Activated naive CD8-positive, alpha-beta T cell treated with anti-CD3 and anti-CD28 coated beads, Interleukin-2, amount 10 ng/mL, durations not matched to agents 7 days and 5 days (primary cell): ENCODE measurements at regions not wholly inside any gene's neighbourhood (a gene's known extent, or its start where the extent isn't known, plus 50 kb on each side); places are given as distances from the start of the nearest gene placed in this dataset.
"Not testable (repeated sequence)": the region's sequence is repeated elsewhere in the genome, so short reads cannot be mapped to it uniquely, and the experiment has no call there.

Experiments
- ATAC-seq: fragments of 150-1000 bp; cut with Tn5 transposase; one replicate; pipeline ENCODE4 v1.10.0; 2021; ENCODE audit warnings: low read depth, moderate library complexity
- POLR2A ChIA-PET: fragments of 350-600 bp; sonication (Branson Sonifier 250); formaldehyde crosslinking; loops from one replicate; lab custom pipeline; 2021; ENCODE audit warnings: antibody characterized with exemption; lab: Charles Lee
- DNase-seq: peaks from one replicate; pipeline ENCODE4 v3.0.0; 2021
- H3K27ac Mint-ChIP-seq: one replicate; pipeline ENCODE4 v1.8.0; 2022; ENCODE audit warnings: mild to moderate bottlenecking, mixed read lengths
- H3K27me3 Mint-ChIP-seq: one replicate; pipeline ENCODE4 v1.8.0; 2022; ENCODE audit warnings: mild to moderate bottlenecking, moderate library complexity, mixed read lengths
- H3K36me3 Mint-ChIP-seq: one replicate; pipeline ENCODE4 v1.8.0; 2021; ENCODE audit warnings: mild to moderate bottlenecking, mixed read lengths
- H3K4me1 Mint-ChIP-seq: one replicate; pipeline ENCODE4 v1.8.0; 2021; ENCODE audit warnings: mixed read lengths
- H3K4me3 Mint-ChIP-seq: one replicate; pipeline ENCODE4 v1.8.0; 2022; ENCODE audit warnings: mild to moderate bottlenecking, moderate library complexity, mixed read lengths
- H3K9me3 Mint-ChIP-seq: one replicate; pipeline ENCODE4 v1.8.0; 2021; ENCODE audit warnings: mixed read lengths

GRCh38 chr1:166283190-166283589 lies 116.4 kb upstream of the FAM78B start:
- H3K9me3 Mint-ChIP-seq, result no peaks in the 10 kb centered on the region
- no peaks in the 10 kb centered on the region for H3K4me1 Mint-ChIP-seq
- POLR2A ChIA-PET, result no interaction called here
- ATAC-seq (no peak), DNase-seq (no peak)
- no peak overlapping the region for H3K27ac Mint-ChIP-seq
- H3K36me3 Mint-ChIP-seq, result no peaks in the 10 kb centered on the region
- H3K27me3 Mint-ChIP-seq, result no peaks in the 10 kb centered on the region
- H3K4me3 Mint-ChIP-seq, result no peak overlapping the region

- DNase-seq (no peak), ATAC-seq (no peak)
- Mint-ChIP-seq H3K36me3 (no peaks in the 10 kb centered on the region), H3K4me1 (no peaks in the 10 kb centered on the region), H3K27ac (no peak overlapping the region), H3K27me3 (no peaks in the 10 kb centered on the region), H3K4me3 (no peak overlapping the region), H3K9me3 (no peaks in the 10 kb centered on the region)
- POLR2A ChIA-PET, result no interaction called here
Observed at GRCh38 chr1:166283600-166283999, 116.8 kb upstream of the FAM78B start.

DNA sequence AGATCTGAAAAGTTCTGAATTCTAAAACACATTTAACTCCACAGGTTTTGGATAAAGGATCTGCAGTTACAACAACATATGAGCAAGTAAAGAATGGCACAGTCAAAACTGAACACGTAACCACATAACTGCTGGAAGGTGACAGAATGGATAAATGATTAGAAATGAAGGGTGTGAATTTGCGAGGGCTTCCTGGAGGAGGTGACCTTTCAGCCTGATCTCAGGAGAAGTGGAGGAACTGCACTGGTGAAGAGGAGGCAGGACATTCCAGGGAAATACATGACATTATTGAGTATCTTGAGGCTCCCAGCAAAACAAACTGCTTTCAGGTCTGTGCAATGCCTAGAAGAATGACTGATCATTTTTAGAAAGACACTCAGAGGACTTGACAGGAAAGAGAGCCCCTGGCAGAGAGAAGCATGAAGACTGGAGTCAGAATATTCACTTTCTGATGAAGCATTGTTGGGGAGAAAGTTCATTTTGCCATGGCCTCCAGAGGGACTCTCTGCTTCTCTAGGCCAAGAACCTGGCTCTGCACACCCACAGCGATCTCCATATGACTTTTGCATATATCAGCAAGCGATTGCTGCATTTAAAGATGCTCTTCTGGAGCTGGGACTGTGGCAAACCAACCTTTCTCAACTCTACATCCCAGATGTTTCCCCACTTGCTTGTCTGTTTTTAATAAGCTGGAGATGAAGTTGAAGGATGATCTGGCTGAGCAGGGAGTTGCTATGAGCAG lies 122.7 kb upstream of the FAM78B start:
- POLR2A ChIA-PET, result no interaction called here
- Mint-ChIP-seq H3K27ac (no peak overlapping the region), H3K36me3 (no peaks in the 10 kb centered on the region)

GRCh38 chr1:166295656-166296055 lies 128.9 kb upstream of the FAM78B start:
- POLR2A ChIA-PET, result no interaction called here
- H3K36me3 Mint-ChIP-seq, result no peaks in the 10 kb centered on the region
- DNase-seq, result no peak
- no peak overlapping the region for H3K4me3 Mint-ChIP-seq
- H3K27me3 Mint-ChIP-seq, result peaks cover 2% of the 10 kb centered on the region
- peaks cover 3% of the 10 kb centered on the region for H3K4me1 Mint-ChIP-seq
- ATAC-seq, result no peak
- peaks cover 2% of the 10 kb centered on the region for H3K9me3 Mint-ChIP-seq
- no peak overlapping the region for H3K27ac Mint-ChIP-seq

More for the DNA sequence above, 122.7 kb upstream of the FAM78B start:
- H3K27me3 Mint-ChIP-seq, result peaks cover 4% of the 10 kb centered on the region
- H3K4me1 Mint-ChIP-seq, result no peaks in the 10 kb centered on the region
- DNase-seq, result no peak
- H3K4me3 Mint-ChIP-seq, result no peak overlapping the region
- no peaks in the 10 kb centered on the region for H3K9me3 Mint-ChIP-seq
- no peak for ATAC-seq

DNA sequence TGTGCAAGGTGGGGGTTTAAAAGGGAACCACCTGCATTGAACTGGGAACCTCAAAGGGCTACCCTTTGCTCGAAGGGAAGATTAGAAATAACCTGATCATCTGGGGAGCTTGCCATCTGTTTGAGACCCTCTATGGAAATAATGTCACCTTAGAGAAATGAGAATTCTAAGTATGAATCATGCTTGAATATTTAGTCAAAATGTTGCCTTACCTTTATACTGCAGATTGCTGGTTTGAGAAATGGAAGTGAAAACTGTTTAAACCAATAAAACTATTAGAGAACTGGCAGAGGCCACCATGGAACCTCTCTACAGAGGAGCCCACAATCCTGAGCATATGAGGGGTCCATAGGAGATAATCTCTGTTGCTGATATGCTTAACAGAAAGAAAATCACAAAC lies 131.2 kb upstream of the FAM78B start:
- POLR2A ChIA-PET, result no interaction called here
- no peak for DNase-seq
- no peak for ATAC-seq
- no peaks in the 10 kb centered on the region for H3K36me3 Mint-ChIP-seq
- no peak overlapping the region for H3K4me3 Mint-ChIP-seq
- no peak overlapping the region for H3K27ac Mint-ChIP-seq
- peaks cover 3% of the 10 kb centered on the region for H3K4me1 Mint-ChIP-seq
- H3K27me3 Mint-ChIP-seq, result no peaks in the 10 kb centered on the region
- peaks cover 2% of the 10 kb centered on the region for H3K9me3 Mint-ChIP-seq

- peaks cover 3% of the 10 kb centered on the region for H3K4me1 Mint-ChIP-seq
- DNase-seq (no peak), ATAC-seq (no peak)
- no peak overlapping the region for H3K27ac Mint-ChIP-seq
- peaks cover 3% of the 10 kb centered on the region for H3K9me3 Mint-ChIP-seq
- H3K36me3 Mint-ChIP-seq, result no peaks in the 10 kb centered on the region
- POLR2A ChIA-PET, result no interaction called here
- no peak overlapping the region for H3K4me3 Mint-ChIP-seq
- H3K27me3 Mint-ChIP-seq, result no peaks in the 10 kb centered on the region
Observed at GRCh38 chr1:166300767-166301166, 134.0 kb upstream of the FAM78B start.

DNA sequence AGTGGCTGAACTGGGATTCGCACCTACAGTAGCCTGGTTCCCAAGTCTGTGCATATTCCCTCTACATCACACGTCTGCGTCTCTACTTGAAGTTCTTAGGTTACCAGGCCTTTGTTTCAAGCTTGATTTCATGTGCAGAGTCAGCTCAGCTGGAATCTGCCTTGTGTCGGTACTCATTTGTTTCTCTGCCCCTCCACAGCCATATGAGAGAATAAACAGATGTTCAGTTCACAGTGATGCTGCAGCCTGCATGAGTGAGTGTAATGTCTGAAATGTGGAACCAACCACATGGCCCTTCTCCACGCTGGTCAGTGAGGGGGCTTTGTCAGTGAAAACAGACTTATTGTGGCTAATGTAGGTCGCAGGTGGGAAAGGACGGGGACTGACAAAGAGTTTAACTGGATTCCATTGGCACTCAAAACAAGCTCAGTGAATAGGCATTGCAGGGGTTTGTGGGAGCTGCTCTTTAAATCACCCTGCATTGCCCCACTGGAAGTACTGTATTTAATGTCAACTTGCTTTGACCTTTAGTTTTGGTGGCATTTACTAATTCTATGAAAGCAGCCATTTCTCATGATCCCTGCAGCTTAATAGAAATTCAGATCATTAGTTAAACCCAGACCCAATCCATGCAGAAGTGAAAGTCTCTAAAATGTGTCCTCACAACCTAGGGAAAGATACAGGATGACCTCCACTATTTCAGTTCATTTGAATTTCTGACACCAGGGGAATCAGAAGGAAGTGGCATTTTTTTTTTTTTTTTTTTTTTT lies 136.4 kb upstream of the FAM78B start:
- Mint-ChIP-seq H3K36me3 (no peaks in the 10 kb centered on the region), H3K27me3 (no peaks in the 10 kb centered on the region), H3K4me1 (peaks cover 3% of the 10 kb centered on the region), H3K9me3 (peaks cover 2% of the 10 kb centered on the region), H3K4me3 (no peak overlapping the region), H3K27ac (no peak overlapping the region)
- DNase-seq (no peak), ATAC-seq (no peak)
- POLR2A ChIA-PET, result no interaction called here

- Mint-ChIP-seq H3K27me3 (no peaks in the 10 kb centered on the region), H3K4me1 (peaks cover 3% of the 10 kb centered on the region), H3K9me3 (peaks cover 2% of the 10 kb centered on the region), H3K4me3 (no peak overlapping the region), H3K27ac (no peak overlapping the region), H3K36me3 (no peaks in the 10 kb centered on the region)
- no peak for DNase-seq
- ATAC-seq, result no peak
- POLR2A ChIA-PET, result no interaction called here
Observed at GRCh38 chr1:166304131-166304530, 137.3 kb upstream of the FAM78B start.

- Mint-ChIP-seq H3K27me3 (no peaks in the 10 kb centered on the region), H3K27ac (no peak overlapping the region), H3K36me3 (no peaks in the 10 kb centered on the region), H3K9me3 (peaks cover 2% of the 10 kb centered on the region), H3K4me3 (no peak overlapping the region), H3K4me1 (no peaks in the 10 kb centered on the region)
- POLR2A ChIA-PET, result no interaction called here
- DNase-seq (no peak), ATAC-seq (no peak)
Observed at GRCh38 chr1:166305371-166305770, 138.6 kb upstream of the FAM78B start.

DNA sequence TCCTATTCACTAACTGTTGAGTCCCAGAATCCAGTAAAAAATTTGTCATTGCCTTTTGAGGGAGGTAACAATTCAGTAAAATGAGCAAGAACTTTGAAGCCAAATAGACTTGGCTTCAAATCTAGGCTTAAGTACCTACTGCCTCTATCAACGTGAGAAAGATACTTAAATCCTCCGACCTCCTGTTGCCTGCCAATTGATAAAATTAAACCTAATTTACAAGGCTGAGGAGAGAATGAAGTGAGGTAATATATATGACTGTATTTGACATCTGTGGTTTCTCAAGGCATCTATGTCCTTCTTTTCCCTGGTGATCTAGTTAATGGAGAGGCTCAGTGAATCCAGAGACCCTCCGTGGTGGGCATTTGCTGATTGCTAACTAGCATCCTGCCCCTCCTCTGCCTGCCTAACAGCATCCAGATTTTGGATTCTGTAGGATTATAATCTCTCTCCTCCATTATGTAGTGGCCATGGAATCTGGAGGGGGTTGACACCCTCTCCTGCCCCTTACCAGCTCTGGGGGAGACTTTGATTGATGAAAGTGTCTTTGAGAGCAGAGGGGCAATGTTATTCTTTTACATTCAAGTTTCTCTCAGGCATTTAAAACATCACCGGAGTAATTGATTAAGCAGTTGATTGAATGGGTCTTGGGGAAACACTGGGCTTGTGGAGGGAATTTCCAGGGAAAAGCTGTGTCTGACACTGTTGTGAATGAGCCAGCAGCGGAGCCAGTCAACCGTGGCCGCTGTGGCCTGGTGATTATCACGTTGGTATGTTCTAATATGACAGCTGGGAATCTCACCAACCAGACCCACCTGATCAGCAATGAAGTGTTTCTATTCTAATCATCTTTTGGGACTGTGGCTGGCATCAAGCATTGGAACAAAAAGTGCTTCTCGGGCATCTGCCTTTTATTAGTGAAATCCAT lies 140.7 kb upstream of the FAM78B start:
- POLR2A ChIA-PET, result no interaction called here
- H3K27me3 Mint-ChIP-seq, result no peaks in the 10 kb centered on the region
- H3K36me3 Mint-ChIP-seq, result no peaks in the 10 kb centered on the region
- no peak overlapping the region for H3K4me3 Mint-ChIP-seq
- no peak overlapping the region for H3K27ac Mint-ChIP-seq
- ATAC-seq (no peak), DNase-seq (no peak)
- peaks cover 2% of the 10 kb centered on the region for H3K9me3 Mint-ChIP-seq
- H3K4me1 Mint-ChIP-seq, result no peaks in the 10 kb centered on the region

DNA sequence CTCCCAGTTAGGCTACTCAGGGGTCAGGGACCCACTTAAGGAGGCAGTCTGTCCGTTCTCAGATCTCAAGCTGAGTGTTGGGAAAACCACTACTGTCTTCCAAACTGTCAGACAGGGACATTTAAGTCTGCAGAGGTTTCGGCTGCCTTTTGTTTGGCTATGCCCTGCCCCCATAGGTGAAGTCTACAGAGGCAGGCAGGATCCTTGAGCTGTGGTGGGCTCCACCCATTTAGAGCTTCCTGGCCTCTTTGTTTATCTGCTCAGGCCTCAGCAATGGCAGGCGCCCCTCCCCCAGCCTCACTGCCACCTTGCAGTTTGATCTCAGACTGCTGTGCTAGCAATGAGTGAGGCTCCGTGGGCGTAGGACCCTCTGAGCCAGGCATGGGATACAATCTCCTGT lies 149.5 kb upstream of the FAM78B start:
- H3K9me3 Mint-ChIP-seq, H3K4me3 Mint-ChIP-seq, ATAC-seq, H3K27ac Mint-ChIP-seq, H3K36me3 Mint-ChIP-seq, POLR2A ChIA-PET, DNase-seq, H3K4me1 Mint-ChIP-seq, H3K27me3 Mint-ChIP-seq: not testable (repeated sequence)

GRCh38 chr1:166322470-166322869 lies 155.7 kb upstream of the FAM78B start:
- peaks cover 2% of the 10 kb centered on the region for H3K27me3 Mint-ChIP-seq
- H3K4me1 Mint-ChIP-seq, result no peaks in the 10 kb centered on the region
- no peaks in the 10 kb centered on the region for H3K36me3 Mint-ChIP-seq
- no peak overlapping the region for H3K27ac Mint-ChIP-seq
- H3K4me3 Mint-ChIP-seq, result no peak overlapping the region
- POLR2A ChIA-PET, result no interaction called here
- DNase-seq (no peak), ATAC-seq (no peak)
- no peaks in the 10 kb centered on the region for H3K9me3 Mint-ChIP-seq

GRCh38 chr1:166327886-166328285 lies 161.1 kb upstream of the FAM78B start:
- H3K36me3 Mint-ChIP-seq, result no peaks in the 10 kb centered on the region

More at GRCh38 chr1:166327886-166328285, 161.1 kb upstream of the FAM78B start:
- Mint-ChIP-seq H3K9me3 (no peaks in the 10 kb centered on the region), H3K27ac (no peak overlapping the region), H3K4me3 (no peak overlapping the region), H3K4me1 (no peaks in the 10 kb centered on the region), H3K27me3 (peaks cover 2% of the 10 kb centered on the region)
- no peak for ATAC-seq
- POLR2A ChIA-PET, result no interaction called here
- no peak for DNase-seq
